CD4-positive, alpha-beta T cell treated with Interleukin-1 beta for 1 hour (primary cell): ENCODE measurements at regions not wholly inside any gene's neighbourhood (a gene's known extent, or its start where the extent isn't known, plus 50 kb on each side); places are given as distances from the start of the nearest gene placed in this dataset.
"Not testable (repeated sequence)": the region's sequence is repeated elsewhere in the genome, so short reads cannot be mapped to it uniquely, and the experiment has no call there.

ENCODE experiments used
- DNase-seq, 2 donors: peaks; one replicate each; pipeline ENCODE4 v3.0.0-alpha.2; 2020 to 2022

DNA sequence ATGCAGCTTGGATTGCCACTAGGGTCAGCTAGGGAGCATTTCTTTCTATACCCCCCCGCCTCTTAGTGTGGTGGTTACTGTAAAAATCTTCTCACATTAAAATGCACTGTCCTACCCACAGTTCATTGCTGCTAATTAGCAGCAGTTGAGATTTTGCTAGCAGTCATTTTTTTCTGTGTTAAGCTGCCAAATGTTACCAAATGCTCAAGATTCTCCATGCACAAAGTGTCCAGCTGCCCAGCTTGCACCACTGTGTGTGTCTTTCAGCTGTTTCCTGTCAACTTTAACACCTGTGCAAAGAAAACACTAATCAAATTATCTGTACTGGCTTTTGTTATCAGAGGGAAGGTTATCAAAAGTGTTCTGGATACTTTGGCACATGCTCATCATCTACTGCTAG lies 679.3 kb downstream of the NR4A2 start:
- DNase-seq, result no peak

- DNase-seq, result no peak
These were observed 680.7 kb downstream of the NR4A2 start for GRCh38 chr2:155651851-155652250.

DNA sequence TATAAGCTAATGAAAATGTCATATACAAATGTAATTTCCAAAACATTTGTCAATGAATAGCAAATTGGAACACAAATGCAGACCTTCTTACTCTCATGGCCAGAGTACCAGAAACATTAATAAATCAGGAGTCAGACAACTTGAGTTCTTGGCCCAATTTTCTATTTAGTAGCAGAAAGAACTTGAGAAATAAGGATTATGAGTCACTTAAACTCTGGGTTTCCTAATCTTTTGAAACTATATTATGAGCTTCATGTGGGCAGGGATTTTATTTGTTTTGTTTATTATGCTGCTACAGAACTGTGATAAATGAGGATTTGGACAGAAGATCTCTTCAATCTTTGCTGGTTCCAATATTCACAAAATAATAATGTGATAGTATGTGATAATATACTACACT lies 686.7 kb downstream of the NR4A2 start:
- DNase-seq, result no peak

GRCh38 chr2:155643056-155643775 lies 689.3 kb downstream of the NR4A2 start:
- no peak for DNase-seq

DNA sequence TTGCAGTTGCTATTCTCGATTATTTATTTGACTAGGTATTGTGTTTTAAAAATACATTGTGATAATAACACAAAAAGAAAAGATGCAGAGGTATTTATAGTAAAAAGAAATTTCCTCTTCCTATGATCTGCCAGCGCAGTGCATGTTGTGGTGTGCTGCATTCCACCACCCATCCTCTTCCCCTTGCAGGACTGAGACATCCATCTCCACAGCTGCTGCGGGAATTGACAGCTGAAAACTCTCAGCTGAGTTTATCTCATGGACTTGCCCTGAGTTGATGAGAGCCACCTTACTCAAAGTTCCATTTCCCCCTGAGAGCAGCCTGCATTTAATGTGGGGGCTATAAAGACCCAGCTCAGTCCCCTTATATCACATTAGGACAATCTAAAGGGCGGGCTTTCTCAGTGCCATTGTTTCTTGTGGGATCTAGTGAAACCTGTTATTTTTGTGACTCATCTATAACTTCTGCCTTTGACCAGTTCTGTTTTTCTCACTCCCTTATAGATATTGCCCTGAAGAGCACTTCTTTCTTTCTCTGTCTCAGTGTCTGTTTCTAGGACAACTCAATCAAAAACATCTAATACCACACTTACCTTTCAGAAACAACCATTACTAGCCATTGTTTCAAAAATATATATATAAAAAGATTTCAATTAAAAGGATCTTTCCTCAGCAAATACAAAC lies 698.5 kb downstream of the NR4A2 start:
- DNase-seq, result peak in 1 of 2 donors; percentile 13

DNA sequence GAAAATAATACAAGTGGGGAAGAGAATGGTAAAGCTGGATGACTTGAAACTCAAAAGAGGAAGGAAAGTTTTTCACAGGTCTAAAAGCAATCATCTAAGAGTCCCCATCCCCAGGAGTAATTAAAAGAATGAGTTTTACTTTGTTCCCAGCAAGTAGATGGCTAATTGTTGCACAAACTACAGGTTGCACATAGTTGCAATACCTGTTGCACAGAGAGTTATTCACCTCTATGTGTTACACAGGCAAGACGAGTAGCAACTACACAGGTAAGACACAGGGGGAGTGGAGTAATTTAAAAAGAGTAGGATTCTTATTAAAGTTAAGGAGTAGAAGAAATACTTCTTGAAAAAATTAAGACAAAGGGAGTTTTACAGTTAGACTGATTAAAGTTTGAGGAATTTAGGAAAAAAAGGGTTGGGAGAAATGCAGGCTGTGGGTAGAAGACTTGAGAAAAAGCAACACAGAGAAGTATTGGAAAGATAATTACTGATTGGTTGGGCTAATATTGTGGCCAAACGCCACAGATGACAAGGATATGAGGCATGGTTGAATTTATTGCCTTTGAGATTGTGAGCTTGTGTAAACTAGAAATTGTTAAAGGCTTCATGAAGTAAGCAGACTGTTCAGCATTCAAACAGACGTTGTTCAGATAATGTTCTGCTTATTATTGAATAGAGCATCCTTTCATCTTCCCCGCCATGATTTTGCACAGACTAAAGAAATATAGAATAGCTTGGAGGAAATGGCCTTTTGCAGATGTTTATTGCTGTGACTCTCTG lies 699.3 kb downstream of the NR4A2 start:
- no peak for DNase-seq

GRCh38 chr2:155630760-155631159 lies 701.8 kb downstream of the NR4A2 start:
- DNase-seq, result no peak

DNA sequence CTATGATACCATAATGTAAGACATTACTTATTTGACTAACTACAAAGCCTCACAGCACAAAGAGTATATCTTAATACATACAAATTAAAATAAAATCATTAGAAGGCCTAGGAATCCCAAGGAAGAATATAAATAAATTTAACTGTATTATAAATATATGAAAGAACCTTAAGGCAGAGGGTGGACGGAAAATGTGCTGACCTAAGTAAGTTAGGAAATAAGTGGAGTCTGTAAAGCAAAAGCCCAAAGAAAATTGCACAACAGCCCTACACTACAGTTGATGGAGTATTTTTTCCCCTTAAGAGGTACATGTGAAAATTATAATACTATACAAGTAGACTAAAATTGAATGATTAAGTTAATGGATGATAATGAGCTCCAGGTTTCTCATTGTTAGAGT lies 710.1 kb downstream of the NR4A2 start:
- no peak for DNase-seq

GRCh38 chr2:155600914-155601760 lies 731.4 kb downstream of the NR4A2 start:
- DNase-seq, result no peak

GRCh38 chr2:155600296-155600695 lies 732.2 kb downstream of the NR4A2 start:
- DNase-seq, result no peak

- no peak for DNase-seq
These were observed 732.7 kb downstream of the NR4A2 start for GRCh38 chr2:155599834-155600233.

DNA sequence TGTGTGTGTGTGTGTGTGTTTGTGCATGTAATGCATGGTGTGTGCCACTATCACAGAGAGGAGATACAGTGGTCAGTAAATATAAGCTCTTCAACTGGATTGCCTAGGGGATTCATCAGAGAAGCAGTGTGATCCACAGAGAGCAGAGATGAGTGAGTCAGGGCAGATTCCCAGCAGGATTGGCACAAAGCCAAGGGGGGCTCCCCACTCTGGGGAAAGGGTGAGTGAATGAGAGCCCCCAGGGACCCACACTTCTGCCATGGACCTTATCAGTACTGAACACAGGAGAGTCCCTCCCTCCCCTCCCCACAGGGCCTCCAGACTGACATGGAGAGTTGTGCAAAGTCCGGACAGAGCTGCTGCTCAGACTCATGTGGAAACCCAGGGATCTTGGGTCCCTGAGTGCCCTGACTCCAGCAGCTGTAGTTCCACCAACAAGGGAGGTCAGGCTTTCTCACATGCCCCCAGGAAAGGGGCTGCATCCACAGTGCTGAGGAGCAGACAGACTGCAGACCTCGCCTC lies 748.8 kb downstream of the NR4A2 start:
- DNase-seq, result no peak

DNA sequence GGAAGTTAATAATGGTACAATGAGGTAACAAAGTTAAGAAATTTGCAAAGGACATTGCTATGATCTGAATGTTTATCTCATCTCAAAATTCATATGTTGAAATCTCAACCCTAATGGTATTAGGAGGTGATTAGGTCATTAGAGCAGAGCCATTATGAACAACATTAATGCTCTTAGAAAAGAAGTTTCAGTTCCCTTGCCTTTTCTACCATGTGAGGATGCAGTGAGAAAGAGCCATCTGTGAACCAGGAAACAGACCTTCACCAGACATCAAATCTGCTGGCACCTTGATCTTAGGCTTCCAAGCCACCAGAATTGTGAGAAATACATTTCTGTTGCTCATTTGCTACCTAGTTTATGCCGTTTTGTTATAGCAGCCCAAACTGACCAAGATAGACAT lies 757.6 kb downstream of the NR4A2 start:
- no peak for DNase-seq

DNA sequence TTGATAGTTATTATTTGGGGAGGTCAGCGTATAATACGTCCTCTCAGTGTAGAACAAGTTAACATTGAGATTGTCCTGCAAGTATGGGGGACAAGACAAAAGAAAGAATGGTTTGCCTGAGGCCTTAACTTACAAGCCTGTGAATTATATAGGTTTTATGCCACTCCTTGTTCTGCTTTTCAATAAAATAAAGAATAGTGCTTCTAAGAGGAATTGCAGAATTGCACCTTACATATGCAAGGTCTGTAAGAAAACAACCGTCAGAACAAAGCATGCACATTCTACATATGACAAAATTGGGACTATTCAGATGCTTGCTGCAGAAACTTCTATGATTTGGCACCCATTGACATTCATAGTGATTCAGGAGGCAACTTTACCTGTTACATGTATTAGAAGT lies 785.0 kb downstream of the NR4A2 start:
- no peak for DNase-seq

DNA sequence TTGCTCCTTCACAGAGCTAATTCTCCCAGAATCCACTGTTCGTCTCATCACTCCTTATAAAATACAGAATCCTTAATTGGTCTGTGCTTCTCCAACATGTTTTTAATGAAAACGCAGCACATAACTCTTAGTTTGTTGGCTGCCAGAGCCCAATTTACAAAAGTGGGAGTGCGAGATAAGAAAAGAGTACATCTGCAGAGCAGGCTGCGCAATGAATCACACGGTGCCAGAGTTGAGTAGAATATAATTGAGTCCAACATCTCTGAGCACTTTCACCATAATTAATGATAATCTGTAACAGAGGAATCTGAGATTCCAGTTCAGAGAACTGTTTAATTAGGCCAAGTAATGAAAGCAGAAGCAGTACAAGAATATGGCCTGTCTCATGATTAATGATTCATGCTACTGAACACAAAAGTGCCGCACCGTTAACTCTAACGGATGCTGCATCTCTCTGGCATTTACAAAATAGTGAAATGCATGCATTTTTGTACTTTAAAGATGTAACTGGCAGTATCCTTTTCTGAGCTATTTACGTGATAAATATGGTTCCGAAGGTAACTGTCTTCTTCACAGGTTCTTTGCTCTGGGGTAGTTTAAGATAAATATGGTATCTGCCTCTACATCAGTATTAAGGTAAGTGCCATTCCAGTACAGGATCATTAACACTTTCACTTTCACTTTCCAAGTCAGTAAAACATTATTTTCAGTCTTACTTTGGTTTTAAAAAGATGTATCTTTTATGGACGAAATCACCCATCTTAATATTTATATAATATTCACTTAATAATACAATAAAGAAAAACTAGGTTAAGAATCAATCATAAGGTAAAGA lies 785.6 kb downstream of the NR4A2 start:
- DNase-seq, result no peak

GRCh38 chr2:155539028-155539427 lies 793.5 kb downstream of the NR4A2 start:
- not testable (repeated sequence) for DNase-seq

- no peak for DNase-seq
These were observed 804.5 kb downstream of the NR4A2 start for GRCh38 chr2:155528034-155528433.

DNA sequence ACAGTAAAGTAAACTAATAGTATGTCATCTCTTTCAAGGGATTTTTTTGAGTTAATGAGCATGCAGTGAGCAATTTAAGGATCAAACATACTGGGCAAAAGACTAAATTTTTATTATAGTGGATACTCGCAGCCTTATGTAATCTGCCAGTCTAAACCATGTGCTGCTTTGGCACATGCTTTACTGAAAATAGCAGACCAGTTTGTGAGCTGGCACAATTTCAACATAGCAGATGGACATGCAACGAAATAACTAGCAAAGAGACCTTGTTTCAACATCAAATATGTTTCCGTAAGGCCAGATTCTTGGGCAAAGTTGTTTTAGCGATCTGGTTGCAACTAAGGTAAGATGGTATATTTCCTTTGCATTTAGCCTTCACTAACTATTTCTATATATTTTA lies 807.3 kb downstream of the NR4A2 start:
- no peak for DNase-seq

DNA sequence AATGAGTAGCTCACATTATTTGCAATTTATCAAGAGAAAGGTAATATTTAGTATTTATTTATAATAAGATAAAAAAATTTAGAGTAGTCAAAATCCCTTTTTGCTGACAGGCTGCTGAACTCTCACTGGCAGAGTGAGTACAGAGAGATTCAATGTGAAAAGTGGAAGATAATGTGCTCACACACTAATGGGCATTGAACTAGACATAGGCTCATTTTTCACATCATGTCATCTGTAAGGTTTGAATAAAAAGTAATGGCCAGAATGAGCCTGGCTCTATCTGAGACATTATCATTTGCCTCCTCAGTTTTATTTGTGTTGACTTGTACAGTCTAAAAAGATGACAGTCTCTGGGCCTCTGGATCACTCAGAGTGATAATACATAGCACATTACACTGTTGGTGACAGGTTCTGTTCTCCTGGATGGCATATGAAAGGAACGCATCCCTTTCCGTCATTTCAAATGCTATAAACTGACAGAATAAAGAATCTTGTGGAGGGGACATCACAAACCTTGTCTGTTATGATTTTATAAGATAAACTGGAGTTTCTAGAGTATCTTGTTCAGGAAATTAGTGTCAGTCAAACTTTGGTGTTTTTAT lies 812.9 kb downstream of the NR4A2 start:
- DNase-seq, result no peak

GRCh38 chr2:155518094-155518493 lies 814.4 kb downstream of the NR4A2 start:
- DNase-seq, result no peak

DNA sequence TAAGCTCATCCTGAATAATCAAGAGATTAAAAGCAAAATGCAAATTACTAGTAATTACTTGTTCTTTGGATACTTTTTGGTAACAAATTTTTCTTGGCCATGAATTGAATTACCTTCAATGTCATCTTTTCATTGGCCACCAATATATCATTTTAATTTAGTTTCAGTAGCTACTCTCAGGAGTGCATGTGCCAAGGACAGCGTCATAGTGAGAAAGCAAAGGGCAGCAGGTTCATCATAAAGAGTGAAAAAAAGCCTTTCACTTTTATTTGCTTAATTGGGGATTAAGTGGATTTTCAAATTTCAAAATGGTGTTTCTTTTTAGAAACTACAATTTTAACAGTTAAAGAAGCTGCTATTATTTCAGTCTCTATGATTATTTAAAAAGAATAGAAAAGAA lies 815.2 kb downstream of the NR4A2 start:
- DNase-seq, result no peak
